ENCODE measurements at regions not wholly inside any gene's neighbourhood (a gene's known extent, or its start where the extent isn't known, plus 50 kb on each side); places are given as distances from the start of the nearest gene placed in this dataset.

GRCh38 chr2:175829741-175830140, 172.3 kb downstream of the LNPK start:
- Mint-ChIP-seq H3K4me3 (no peak overlapping the region), H3K27ac (no peak overlapping the region), H3K4me1 (peaks cover 11% of the 10 kb centered on the region), H3K27me3 (ENCODE audit: low read depth) (no peaks in the 10 kb centered on the region), H3K36me3 (no peaks in the 10 kb centered on the region), H3K9me3 (peaks cover 10% of the 10 kb centered on the region)
- no peak for ATAC-seq
- TF ChIP-seq ZNF423 (CRISPR knock-in tag; IDR thresholded peaks at IDR 0.05): no peak
- TF ChIP-seq GABPB1 (CRISPR knock-in tag; IDR thresholded peaks at IDR 0.05): no peak
- no peak for TF ChIP-seq TEAD1 (CRISPR knock-in tag; IDR thresholded peaks at IDR 0.05)
- no peak for TF ChIP-seq SMAD4 (CRISPR knock-in tag; IDR thresholded peaks at IDR 0.05)
- TF ChIP-seq GRHL2 (CRISPR knock-in tag; IDR thresholded peaks at IDR 0.05; ENCODE audit: insufficient replicate concordance, severe bottlenecking): no peak
- TF ChIP-seq SMAD3 (CRISPR knock-in tag; IDR thresholded peaks at IDR 0.05; ENCODE audit: borderline replicate concordance): no peak
- TF ChIP-seq USF2 (CRISPR knock-in tag; IDR thresholded peaks at IDR 0.05): no peak
- no peak for TF ChIP-seq KAT7 (CRISPR knock-in tag; IDR thresholded peaks at IDR 0.05; ENCODE audit: borderline replicate concordance)
- no peak for TF ChIP-seq ZBTB43 (CRISPR knock-in tag; IDR thresholded peaks at IDR 0.05)
- CTCF ChIA-PET: no interaction called here
- no peak for DNase-seq (ENCODE audit: low spot score)
- POLR2A ChIA-PET: no interaction called here

- ChIA-PET CTCF (no interaction called here), POLR2A (no interaction called here)
- H3K4me3 Mint-ChIP-seq: no peak overlapping the region
- no peaks in the 10 kb centered on the region for H3K36me3 Mint-ChIP-seq
- H3K27me3 Mint-ChIP-seq (ENCODE audit: low read depth): no peaks in the 10 kb centered on the region
- ATAC-seq: no peak
- TF ChIP-seq ZNF425 (CRISPR knock-in tag; conservative IDR thresholded peaks at IDR 0.05): no peak
- TF ChIP-seq PRRX2 (CRISPR knock-in tag; IDR thresholded peaks at IDR 0.05): no peak
- TF ChIP-seq ZSCAN18 (CRISPR knock-in tag; IDR thresholded peaks at IDR 0.05): no peak
- TF ChIP-seq USF1 (CRISPR knock-in tag; IDR thresholded peaks at IDR 0.05): no peak
- TF ChIP-seq AFF4 (CRISPR knock-in tag; IDR thresholded peaks at IDR 0.05; ENCODE audit: borderline replicate concordance): no peak
- no peak for TF ChIP-seq ATF1 (CRISPR knock-in tag; IDR thresholded peaks at IDR 0.05)
- no peak for TF ChIP-seq FOXK1 (CRISPR knock-in tag; IDR thresholded peaks at IDR 0.05)
- TF ChIP-seq AR (CRISPR knock-in tag; IDR thresholded peaks at IDR 0.05): no peak
- no peak for TF ChIP-seq USF2 (CRISPR knock-in tag; IDR thresholded peaks at IDR 0.05)
- no peak for TF ChIP-seq KAT7 (CRISPR knock-in tag; IDR thresholded peaks at IDR 0.05; ENCODE audit: borderline replicate concordance)
- TF ChIP-seq FOXP1 (CRISPR knock-in tag; IDR thresholded peaks at IDR 0.05; ENCODE audit: borderline replicate concordance): no peak
- H3K27ac Mint-ChIP-seq: no peak overlapping the region
- peaks cover 7% of the 10 kb centered on the region for H3K4me1 Mint-ChIP-seq
- DNase-seq (ENCODE audit: low spot score): no peak
- H3K9me3 Mint-ChIP-seq: peaks cover 10% of the 10 kb centered on the region
These were observed 174.2 kb downstream of the LNPK start for GRCh38 chr2:175827856-175828255.
